Prostate gland (tissue), 2 donors: ENCODE measurements at regions not wholly inside any gene's neighbourhood (a gene's known extent, or its start where the extent isn't known, plus 50 kb on each side); places are given as distances from the start of the nearest gene placed in this dataset.
A peak's percentile ranks its signal among the peaks of the same experiment; 100 is the strongest.

Experiments used
- DNase-seq: peaks from one replicate; pipeline ENCODE4 v3.0.0-alpha.2; 2019; ENCODE audit warnings: low spot score
- H3K27ac ChIP-seq, 2 donors: fragments of 200-600 bp; sonication (generic); 2 replicates each; pipeline ENCODE4 v1.5.1; 2017 to 2019
- H3K27me3 ChIP-seq: fragments of 200-600 bp; sonication (generic); replicated peaks from 2 replicates; pipeline ENCODE4 v1.5.1; 2019; ENCODE audit not compliant: insufficient read depth
- H3K36me3 ChIP-seq, 2 donors: fragments of 200-600 bp; sonication (generic); 1 replicate in 1 of 2; 2 replicates in 1 of 2; pipeline versions ENCODE4 v1.5.1 to v1.8.1; 2017 to 2019
- H3K4me1 ChIP-seq: fragments of 200-600 bp; sonication (generic); replicated peaks from 2 replicates; pipeline ENCODE4 v1.5.1; 2019
- H3K4me3 ChIP-seq, 2 donors: fragments of 200-600 bp; sonication (generic); 2 replicates each; pipeline ENCODE4 v1.5.1; 2017 to 2019
- H3K9me3 ChIP-seq: fragments of 200-600 bp; sonication (generic); 2 replicates; pipeline ENCODE4 v1.5.1; 2017
- CTCF ChIP-seq, 4 experiments: fragments of 200-600 bp in 2 of 4; fragments of 450-650 bp in 2 of 4; sonication (generic) in 2 of 4; IDR thresholded peaks; 1 replicate in 3 of 4; 2 replicates in 1 of 4; pipeline ENCODE4 v1.5.1; 2016 to 2019; ENCODE audit warnings: antibody characterized with exemption in 4 of 4, mild to moderate bottlenecking in 2 of 4, moderate library complexity in 2 of 4
- POLR2A ChIP-seq: fragments of 450-650 bp; IDR thresholded peaks from one replicate; pipeline ENCODE4 v1.6.1; 2016; ENCODE audit warnings: antibody characterized with exemption, mild to moderate bottlenecking
- POLR2AphosphoS5 ChIP-seq: sonication (generic); formaldehyde crosslinking; IDR thresholded peaks from one replicate; pipeline ENCODE4 v1.6.1; 2017; ENCODE audit warnings: antibody characterized with exemption
- WGBS: methylation state at CpG from one replicate; pipeline ENCODE4 v1.1.5; 2018; 5-methylcytosine and 5-hydroxymethylcytosine counted together
- intact Hi-C: fragments of 100-400 bp; cut with DNase I; formaldehyde crosslinking; loops from one replicate; pipeline ENCODE4 v1.14.2; 2022

GRCh38 chr15:66644869-66645268, 57.2 kb upstream of the SMAD6 start:
- WGBS: 60% methylated on average over 5 of the region's 5 CpGs
- no peaks in the 10 kb centered on the region for H3K9me3 ChIP-seq
- H3K27ac ChIP-seq: no peak overlapping the region
- TF ChIP-seq CTCF (IDR thresholded peaks at IDR 0.05) (no peak), POLR2A (no peak), POLR2AphosphoS5 (no peak)
- no peaks in the 10 kb centered on the region for H3K36me3 ChIP-seq
- no peaks in the 10 kb centered on the region for H3K27me3 ChIP-seq
- no peak for DNase-seq
- peaks cover 7% of the 10 kb centered on the region for H3K4me1 ChIP-seq
- no peak overlapping the region for H3K4me3 ChIP-seq
- intact Hi-C loops: no loop called here

GRCh38 chr15:66646308-66646707, 55.7 kb upstream of the SMAD6 start:
- intact Hi-C loops: no loop called here
- Histone ChIP-seq H3K27me3 (no peaks in the 10 kb centered on the region), H3K36me3 (no peaks in the 10 kb centered on the region), H3K9me3 (no peaks in the 10 kb centered on the region), H3K27ac (peak overlapping the region in 1 of 2 donors; percentile 77), H3K4me1 (peaks cover 7% of the 10 kb centered on the region), H3K4me3 (no peak overlapping the region)
- WGBS: 86% methylated on average over 9 of the region's 9 CpGs
- no peak for DNase-seq
- no peak for TF ChIP-seq CTCF (IDR thresholded peaks at IDR 0.05)
- no peak for TF ChIP-seq POLR2A
- no peak for TF ChIP-seq POLR2AphosphoS5

- Histone ChIP-seq H3K36me3 (no peaks in the 10 kb centered on the region), H3K4me3 (no peak overlapping the region), H3K4me1 (peaks cover 7% of the 10 kb centered on the region), H3K27ac (peak overlapping the region; percentile 73 to 77), H3K27me3 (no peaks in the 10 kb centered on the region), H3K9me3 (no peaks in the 10 kb centered on the region)
- DNase-seq: no peak
- intact Hi-C loops: no loop called here
- TF ChIP-seq POLR2AphosphoS5 (no peak), CTCF (IDR thresholded peaks at IDR 0.05) (no peak), POLR2A (no peak)
Observed at GRCh38 chr15:66646799-66647198, 55.2 kb upstream of the SMAD6 start.

- intact Hi-C loops: no loop called here
- TF ChIP-seq POLR2AphosphoS5: peak; percentile 71
- TF ChIP-seq POLR2A: no peak
- Histone ChIP-seq H3K9me3 (no peaks in the 10 kb centered on the region), H3K4me1 (peaks cover 4% of the 10 kb centered on the region), H3K27me3 (no peaks in the 10 kb centered on the region), H3K36me3 (no peaks in the 10 kb centered on the region), H3K4me3 (no peak overlapping the region), H3K27ac (peak overlapping the region; percentile 73 to 77)
- 7% methylated on average over 16 of the region's 16 CpGs for WGBS
- DNase-seq: peak; percentile 68
Observed at GRCh38 chr15:66647358-66647757, 54.7 kb upstream of the SMAD6 start.

DNA sequence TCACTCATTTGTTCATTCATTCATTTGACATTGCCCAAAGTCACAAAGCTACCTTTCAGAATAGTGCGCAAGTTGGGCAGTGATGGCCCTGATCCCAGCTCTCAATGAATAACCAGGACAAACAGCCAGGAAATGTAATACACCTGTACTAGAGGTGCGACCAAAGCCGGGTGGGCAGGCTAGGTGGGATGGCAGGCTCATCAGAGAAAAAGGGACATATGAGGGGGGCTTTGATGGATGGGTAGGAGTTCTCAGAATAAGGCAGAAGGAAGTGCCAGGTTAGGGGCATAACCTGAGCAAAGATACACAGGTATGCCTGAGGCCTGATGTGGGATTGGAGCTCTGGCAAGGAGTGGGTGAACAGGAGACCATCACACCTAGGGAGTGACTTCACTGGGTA, 53.4 kb upstream of the SMAD6 start:
- H3K4me3 ChIP-seq: no peak overlapping the region
- intact Hi-C loops: no loop called here
- H3K4me1 ChIP-seq: peaks cover 4% of the 10 kb centered on the region
- no peaks in the 10 kb centered on the region for H3K9me3 ChIP-seq
- DNase-seq: no peak
- no peak for TF ChIP-seq CTCF (IDR thresholded peaks at IDR 0.05)
- no peak for TF ChIP-seq POLR2AphosphoS5
- no peak for TF ChIP-seq POLR2A
- H3K27ac ChIP-seq: peak overlapping the region in 1 of 2 donors; percentile 77
- H3K36me3 ChIP-seq: no peaks in the 10 kb centered on the region
- no peaks in the 10 kb centered on the region for H3K27me3 ChIP-seq
- 83% methylated on average over 3 of the region's 3 CpGs for WGBS
